ENCODE measurements at regions not wholly inside any gene's neighbourhood (a gene's known extent, or its start where the extent isn't known, plus 50 kb on each side); places are given as distances from the start of the nearest gene placed in this dataset.

- TF ChIP-seq, protein P1, sequence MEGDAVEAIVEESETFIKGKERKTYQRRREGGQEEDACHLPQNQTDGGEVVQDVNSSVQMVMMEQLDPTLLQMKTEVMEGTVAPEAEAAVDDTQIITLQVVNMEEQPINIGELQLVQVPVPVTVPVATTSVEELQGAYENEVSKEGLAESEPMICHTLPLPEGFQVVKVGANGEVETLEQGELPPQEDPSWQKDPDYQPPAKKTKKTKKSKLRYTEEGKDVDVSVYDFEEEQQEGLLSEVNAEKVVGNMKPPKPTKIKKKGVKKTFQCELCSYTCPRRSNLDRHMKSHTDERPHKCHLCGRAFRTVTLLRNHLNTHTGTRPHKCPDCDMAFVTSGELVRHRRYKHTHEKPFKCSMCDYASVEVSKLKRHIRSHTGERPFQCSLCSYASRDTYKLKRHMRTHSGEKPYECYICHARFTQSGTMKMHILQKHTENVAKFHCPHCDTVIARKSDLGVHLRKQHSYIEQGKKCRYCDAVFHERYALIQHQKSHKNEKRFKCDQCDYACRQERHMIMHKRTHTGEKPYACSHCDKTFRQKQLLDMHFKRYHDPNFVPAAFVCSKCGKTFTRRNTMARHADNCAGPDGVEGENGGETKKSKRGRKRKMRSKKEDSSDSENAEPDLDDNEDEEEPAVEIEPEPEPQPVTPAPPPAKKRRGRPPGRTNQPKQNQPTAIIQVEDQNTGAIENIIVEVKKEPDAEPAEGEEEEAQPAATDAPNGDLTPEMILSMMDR (IDR thresholded peaks at IDR 0.05) = no peak
- TF ChIP-seq MAFK (IDR thresholded peaks at IDR 0.05; ENCODE audit: partially characterized antibody) = no peak
- no peak for TF ChIP-seq CEBPB (IDR thresholded peaks at IDR 0.05)
- no peak for TF ChIP-seq GATA3 (IDR thresholded peaks at IDR 0.05; ENCODE audit: borderline replicate concordance)
- TF ChIP-seq, protein P2, sequence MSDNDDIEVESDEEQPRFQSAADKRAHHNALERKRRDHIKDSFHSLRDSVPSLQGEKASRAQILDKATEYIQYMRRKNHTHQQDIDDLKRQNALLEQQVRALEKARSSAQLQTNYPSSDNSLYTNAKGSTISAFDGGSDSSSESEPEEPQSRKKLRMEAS (IDR thresholded peaks at IDR 0.05) = no peak
Measured at GRCh38 chr6:134407791-134408190, 89.9 kb upstream of the SGK1 start.
